NT2/D1 (cell line): ENCODE measurements at regions not wholly inside any gene's neighbourhood (a gene's known extent, or its start where the extent isn't known, plus 50 kb on each side); places are given as distances from the start of the nearest gene placed in this dataset.

Experiments
- DNase-seq: peaks from one replicate; pipeline ENCODE4 v3.0.0-alpha.2; 2011; ENCODE audit warnings: low read depth, low spot score
- H3K27me3 ChIP-seq: 2 replicates; pipeline ENCODE4 v1.6.0; 2011; ENCODE audit warnings: mild to moderate bottlenecking; ENCODE audit not compliant: insufficient read length, insufficient read depth
- H3K36me3 ChIP-seq: 2 replicates; pipeline ENCODE4 v1.6.1; 2011; ENCODE audit warnings: mild to moderate bottlenecking, low read length, mixed read lengths; ENCODE audit not compliant: insufficient read depth, insufficient read length
- H3K4me1 ChIP-seq: 2 replicates; pipeline ENCODE4 v1.5.1; 2011; ENCODE audit not compliant: insufficient read depth, insufficient read length
- H3K4me3 ChIP-seq: 2 replicates; pipeline ENCODE4 v1.5.1; 2011; ENCODE audit warnings: low read depth; ENCODE audit not compliant: insufficient read length
- H3K9ac ChIP-seq: 2 replicates; pipeline ENCODE4 v1.6.0; 2011; ENCODE audit warnings: low read depth; ENCODE audit not compliant: insufficient read length
- H3K9me3 ChIP-seq: 2 replicates; pipeline ENCODE4 v1.5.1; 2011; ENCODE audit warnings: mild to moderate bottlenecking, low read length; ENCODE audit not compliant: insufficient read depth
- SUZ12 ChIP-seq: IDR thresholded peaks from 2 replicates; pipeline ENCODE4 v1.6.1; 2011; ENCODE audit not compliant: insufficient read length, insufficient read depth; ENCODE audit errors: extremely low read depth
- YY1 ChIP-seq: IDR thresholded peaks from 2 replicates; pipeline ENCODE4 v1.6.1; 2011; ENCODE audit not compliant: insufficient read length, insufficient read depth
- ZNF274 ChIP-seq: IDR thresholded peaks from 2 replicates; pipeline ENCODE4 v1.6.1; 2011; ENCODE audit warnings: mild to moderate bottlenecking, low read depth, low read length

GRCh38 chr5:3943859-3944258 lies 348.2 kb downstream of the IRX1 start:
- no peaks in the 10 kb centered on the region for H3K4me1 ChIP-seq
- no peaks in the 10 kb centered on the region for H3K36me3 ChIP-seq
- no peak for TF ChIP-seq YY1
- TF ChIP-seq ZNF274 = no peak
- no peak for TF ChIP-seq SUZ12
- no peak overlapping the region for H3K4me3 ChIP-seq
- no peak for DNase-seq
- H3K9ac ChIP-seq = no peak overlapping the region
- H3K27me3 ChIP-seq = no peaks in the 10 kb centered on the region
- no peaks in the 10 kb centered on the region for H3K9me3 ChIP-seq

- no peak for DNase-seq
- no peaks in the 10 kb centered on the region for H3K36me3 ChIP-seq
- TF ChIP-seq SUZ12 (no peak), YY1 (no peak), ZNF274 (no peak)
- no peaks in the 10 kb centered on the region for H3K27me3 ChIP-seq
- no peak overlapping the region for H3K4me3 ChIP-seq
- no peaks in the 10 kb centered on the region for H3K9me3 ChIP-seq
- no peaks in the 10 kb centered on the region for H3K4me1 ChIP-seq
- no peak overlapping the region for H3K9ac ChIP-seq
Observed at GRCh38 chr5:3944930-3945329, 349.3 kb downstream of the IRX1 start.

GRCh38 chr5:3948838-3949237 lies 353.2 kb downstream of the IRX1 start:
- no peak overlapping the region for H3K9ac ChIP-seq
- H3K4me3 ChIP-seq = no peak overlapping the region
- TF ChIP-seq ZNF274 = no peak
- no peak for TF ChIP-seq YY1
- no peak for TF ChIP-seq SUZ12
- no peaks in the 10 kb centered on the region for H3K9me3 ChIP-seq
- H3K36me3 ChIP-seq = no peaks in the 10 kb centered on the region
- H3K4me1 ChIP-seq = no peaks in the 10 kb centered on the region
- DNase-seq = no peak
- no peaks in the 10 kb centered on the region for H3K27me3 ChIP-seq

- H3K9me3 ChIP-seq = no peaks in the 10 kb centered on the region
- TF ChIP-seq ZNF274 (no peak), SUZ12 (no peak), YY1 (no peak)
- no peaks in the 10 kb centered on the region for H3K27me3 ChIP-seq
- no peaks in the 10 kb centered on the region for H3K36me3 ChIP-seq
- H3K4me1 ChIP-seq = no peaks in the 10 kb centered on the region
- no peak for DNase-seq
- no peak overlapping the region for H3K9ac ChIP-seq
- no peak overlapping the region for H3K4me3 ChIP-seq
Observed at GRCh38 chr5:3954199-3954598, 358.6 kb downstream of the IRX1 start.

GRCh38 chr5:3954633-3955032 lies 359.0 kb downstream of the IRX1 start:
- Histone ChIP-seq H3K36me3 (no peaks in the 10 kb centered on the region), H3K9me3 (no peaks in the 10 kb centered on the region), H3K27me3 (no peaks in the 10 kb centered on the region), H3K4me3 (no peak overlapping the region), H3K4me1 (no peaks in the 10 kb centered on the region), H3K9ac (no peak overlapping the region)
- no peak for DNase-seq
- no peak for TF ChIP-seq YY1

GRCh38 chr5:3957658-3958057 lies 362.0 kb downstream of the IRX1 start:
- Histone ChIP-seq H3K27me3 (no peaks in the 10 kb centered on the region), H3K9ac (no peak overlapping the region), H3K36me3 (no peaks in the 10 kb centered on the region), H3K4me3 (no peak overlapping the region), H3K4me1 (no peaks in the 10 kb centered on the region), H3K9me3 (no peaks in the 10 kb centered on the region)
- TF ChIP-seq ZNF274 (no peak), SUZ12 (no peak), YY1 (no peak)
- no peak for DNase-seq

- Histone ChIP-seq H3K4me1 (no peaks in the 10 kb centered on the region), H3K9ac (no peak overlapping the region), H3K27me3 (no peaks in the 10 kb centered on the region), H3K36me3 (no peaks in the 10 kb centered on the region), H3K4me3 (no peak overlapping the region), H3K9me3 (no peaks in the 10 kb centered on the region)
- DNase-seq = no peak
- TF ChIP-seq YY1 (no peak), ZNF274 (no peak), SUZ12 (no peak)
Observed at GRCh38 chr5:3958389-3958788, 362.8 kb downstream of the IRX1 start.

GRCh38 chr5:3962113-3962512 lies 366.5 kb downstream of the IRX1 start:
- Histone ChIP-seq H3K27me3 (no peaks in the 10 kb centered on the region), H3K9me3 (no peaks in the 10 kb centered on the region), H3K4me3 (no peak overlapping the region), H3K9ac (no peak overlapping the region), H3K36me3 (no peaks in the 10 kb centered on the region), H3K4me1 (no peaks in the 10 kb centered on the region)
- DNase-seq = no peak
- TF ChIP-seq YY1 (no peak), ZNF274 (no peak), SUZ12 (no peak)
